ENCODE measurements at regions not wholly inside any gene's neighbourhood (a gene's known extent, or its start where the extent isn't known, plus 50 kb on each side); places are given as distances from the start of the nearest gene placed in this dataset.

DNA sequence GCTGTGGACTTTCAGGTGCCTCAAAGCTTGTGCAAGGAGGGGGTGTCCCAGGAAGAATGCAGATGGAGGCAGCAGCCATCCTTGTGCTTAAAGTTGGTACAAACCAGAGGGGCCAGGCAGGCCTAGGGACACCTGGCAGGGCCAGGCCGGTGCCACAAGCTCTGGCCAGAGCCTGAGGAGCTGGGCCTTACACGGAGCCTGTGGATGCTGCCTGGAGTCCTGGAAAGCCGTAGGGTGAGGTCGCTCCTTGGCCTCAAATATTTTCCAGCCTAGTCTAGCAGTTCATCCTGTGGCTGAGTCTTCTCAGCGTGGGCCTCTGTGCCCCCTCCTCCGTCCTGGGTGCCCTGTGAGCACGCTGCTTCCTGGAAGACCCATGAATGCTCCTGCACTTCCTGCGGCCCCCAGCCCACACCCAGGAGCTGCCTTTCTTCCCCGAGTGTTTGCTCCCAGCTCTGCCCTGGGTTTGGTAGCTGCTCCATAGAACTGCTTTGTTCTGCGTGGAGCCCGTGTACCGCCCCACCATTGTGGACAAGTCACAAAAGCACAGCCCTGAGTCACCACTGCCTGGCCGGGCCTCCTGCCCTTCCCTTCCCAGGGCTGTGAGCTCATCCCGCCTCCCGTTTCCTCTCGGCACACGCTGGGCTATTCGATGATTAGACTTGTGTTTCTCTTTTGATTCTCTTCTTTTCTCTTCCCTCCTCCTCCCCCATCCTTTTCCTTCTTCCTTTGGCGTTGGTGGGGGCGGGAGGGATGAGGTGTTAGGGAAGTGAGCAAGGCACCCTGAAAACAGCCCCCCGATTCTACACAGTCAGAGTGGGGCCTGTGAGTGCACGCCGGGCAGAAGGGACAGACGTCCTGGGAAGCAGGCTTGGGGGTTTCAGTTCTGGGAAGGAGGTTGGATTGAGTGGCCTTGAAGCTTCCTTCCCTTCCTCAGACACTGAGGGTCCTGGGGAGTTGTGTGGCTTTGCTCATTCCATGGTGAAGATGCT, 73.2 kb upstream of the SHH start:
- H3K27me3 ChIP-seq (ENCODE audit: insufficient read depth, low read length): no peaks in the 10 kb centered on the region
- Mint-ChIP-seq H3K4me3 (ENCODE audit: unreplicated experiment) (no peak overlapping the region), H3K27ac (ENCODE audit: unreplicated experiment) (peak overlapping the region; percentile 88), H3K4me1 (ENCODE audit: low read depth, unreplicated experiment) (peaks cover 7% of the 10 kb centered on the region), H3K9me3 (ENCODE audit: unreplicated experiment) (peaks cover 4% of the 10 kb centered on the region), H3K36me3 (ENCODE audit: low read depth, unreplicated experiment) (no peaks in the 10 kb centered on the region), H3K27me3 (ENCODE audit: low read depth, unreplicated experiment) (peaks cover 16% of the 10 kb centered on the region)
- DNase-seq (ENCODE audit: low read depth) (peak; percentile 82), FAIRE-seq (no peak)
- H3K4me2 ChIP-seq (ENCODE audit: low read length): peak overlapping the region; percentile 85
- peaks cover 16% of the 10 kb centered on the region for H3K4me1 ChIP-seq (ENCODE audit: insufficient read depth, low read length)
- peak overlapping the region; percentile 81 for H3K9ac ChIP-seq (ENCODE audit: low read length)
- no peak for TF ChIP-seq EZH2 (IDR thresholded peaks at IDR 0.05; ENCODE audit: insufficient read depth, low read length)
- TF ChIP-seq, protein P1, sequence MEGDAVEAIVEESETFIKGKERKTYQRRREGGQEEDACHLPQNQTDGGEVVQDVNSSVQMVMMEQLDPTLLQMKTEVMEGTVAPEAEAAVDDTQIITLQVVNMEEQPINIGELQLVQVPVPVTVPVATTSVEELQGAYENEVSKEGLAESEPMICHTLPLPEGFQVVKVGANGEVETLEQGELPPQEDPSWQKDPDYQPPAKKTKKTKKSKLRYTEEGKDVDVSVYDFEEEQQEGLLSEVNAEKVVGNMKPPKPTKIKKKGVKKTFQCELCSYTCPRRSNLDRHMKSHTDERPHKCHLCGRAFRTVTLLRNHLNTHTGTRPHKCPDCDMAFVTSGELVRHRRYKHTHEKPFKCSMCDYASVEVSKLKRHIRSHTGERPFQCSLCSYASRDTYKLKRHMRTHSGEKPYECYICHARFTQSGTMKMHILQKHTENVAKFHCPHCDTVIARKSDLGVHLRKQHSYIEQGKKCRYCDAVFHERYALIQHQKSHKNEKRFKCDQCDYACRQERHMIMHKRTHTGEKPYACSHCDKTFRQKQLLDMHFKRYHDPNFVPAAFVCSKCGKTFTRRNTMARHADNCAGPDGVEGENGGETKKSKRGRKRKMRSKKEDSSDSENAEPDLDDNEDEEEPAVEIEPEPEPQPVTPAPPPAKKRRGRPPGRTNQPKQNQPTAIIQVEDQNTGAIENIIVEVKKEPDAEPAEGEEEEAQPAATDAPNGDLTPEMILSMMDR (IDR thresholded peaks at IDR 0.05; ENCODE audit: insufficient read depth, low read depth, low read length): no peak
- peak overlapping the region; percentile 27 for H3K4me3 ChIP-seq (ENCODE audit: insufficient read depth, low read depth, low read length)
- H3K36me3 ChIP-seq (ENCODE audit: insufficient read depth, low read length): no peaks in the 10 kb centered on the region
- peak overlapping the region; percentile 82 for H3K27ac ChIP-seq (ENCODE audit: low read depth, low read length)
- H2AFZ ChIP-seq (ENCODE audit: low read depth, low read length): peak overlapping the region; percentile 93
- no peaks in the 10 kb centered on the region for H4K20me1 ChIP-seq (ENCODE audit: insufficient read depth, low read length)
- H3K9me3 ChIP-seq (ENCODE audit: insufficient read depth, low read depth, low read length): no peaks in the 10 kb centered on the region
- no peaks in the 10 kb centered on the region for H3K79me2 ChIP-seq (ENCODE audit: insufficient read depth, low read length)

DNA sequence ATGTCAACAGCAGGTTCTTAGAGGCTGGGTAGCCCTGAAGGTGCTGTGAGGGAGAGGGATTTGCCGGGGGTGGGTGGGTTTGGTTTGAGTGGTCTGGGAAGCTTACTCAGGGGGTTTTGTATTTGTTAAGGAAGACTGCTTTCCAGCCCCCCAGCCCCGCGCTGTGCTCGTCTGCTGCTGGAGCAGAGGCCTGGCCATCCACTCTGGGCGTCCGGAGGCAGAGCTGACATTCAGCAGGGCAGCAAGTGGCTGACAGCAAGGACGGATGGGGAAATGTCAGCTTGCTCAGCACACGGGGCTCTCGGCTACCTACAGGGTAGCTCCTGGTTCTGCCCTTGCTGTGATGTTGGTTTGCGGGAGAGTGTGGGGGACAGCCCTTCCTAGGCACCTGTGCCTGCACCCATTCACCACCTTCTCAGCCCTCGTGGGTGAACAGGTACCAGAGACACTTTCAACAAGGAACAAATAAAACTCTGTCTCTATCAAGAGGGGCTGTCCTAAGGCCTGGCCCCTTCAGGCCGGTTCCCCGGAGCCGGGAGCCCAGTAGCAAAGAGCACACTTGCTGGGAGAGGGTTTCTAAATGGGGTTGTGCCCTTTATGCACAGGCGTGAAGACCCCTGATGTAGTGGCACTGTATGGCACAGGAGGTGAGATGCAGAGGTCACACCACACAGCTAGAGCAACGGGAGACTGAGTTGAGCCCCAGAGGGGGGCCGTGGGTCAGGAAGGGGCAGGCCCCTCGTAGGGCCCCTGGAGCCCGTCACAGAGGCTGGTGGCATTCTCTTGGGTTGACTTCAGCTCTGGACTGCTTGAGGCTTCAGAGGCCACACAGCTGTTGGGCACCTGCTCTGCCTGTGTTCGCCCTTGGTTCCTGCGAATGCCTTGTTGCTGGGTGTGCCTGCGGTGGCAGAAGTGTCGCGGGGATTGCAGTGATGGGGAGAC, 72.2 kb upstream of the SHH start:
- Histone ChIP-seq H3K4me3 (ENCODE audit: insufficient read depth, low read depth, low read length) (no peak overlapping the region), H3K4me2 (ENCODE audit: low read length) (no peak overlapping the region), H3K4me1 (ENCODE audit: insufficient read depth, low read length) (peaks cover 16% of the 10 kb centered on the region), H3K27me3 (ENCODE audit: insufficient read depth, low read length) (no peaks in the 10 kb centered on the region), H3K27ac (ENCODE audit: low read depth, low read length) (peak overlapping the region; percentile 82), H3K36me3 (ENCODE audit: insufficient read depth, low read length) (no peaks in the 10 kb centered on the region), H3K79me2 (ENCODE audit: insufficient read depth, low read length) (no peaks in the 10 kb centered on the region), H3K9ac (ENCODE audit: low read length) (peak overlapping the region; percentile 81), H3K9me3 (ENCODE audit: insufficient read depth, low read depth, low read length) (no peaks in the 10 kb centered on the region), H4K20me1 (ENCODE audit: insufficient read depth, low read length) (no peaks in the 10 kb centered on the region), H2AFZ (ENCODE audit: low read depth, low read length) (peak overlapping the region; percentile 93)
- FAIRE-seq (no peak), DNase-seq (ENCODE audit: low read depth) (no peak)
- peak overlapping the region; percentile 14 for H3K27ac Mint-ChIP-seq (ENCODE audit: unreplicated experiment)
- H3K27me3 Mint-ChIP-seq (ENCODE audit: low read depth, unreplicated experiment): peaks cover 13% of the 10 kb centered on the region
- H3K4me1 Mint-ChIP-seq (ENCODE audit: low read depth, unreplicated experiment): peaks cover 7% of the 10 kb centered on the region
- peaks cover 6% of the 10 kb centered on the region for H3K9me3 Mint-ChIP-seq (ENCODE audit: unreplicated experiment)
- no peaks in the 10 kb centered on the region for H3K36me3 Mint-ChIP-seq (ENCODE audit: low read depth, unreplicated experiment)
- no peak overlapping the region for H3K4me3 Mint-ChIP-seq (ENCODE audit: unreplicated experiment)
- no peak for TF ChIP-seq EZH2 (IDR thresholded peaks at IDR 0.05; ENCODE audit: insufficient read depth, low read length)
- TF ChIP-seq, protein P1 (IDR thresholded peaks at IDR 0.05; ENCODE audit: insufficient read depth, low read depth, low read length): no peak
